SK-N-SH (cell line): ENCODE measurements at regions not wholly inside any gene's neighbourhood (a gene's known extent, or its start where the extent isn't known, plus 50 kb on each side); places are given as distances from the start of the nearest gene placed in this dataset.

ENCODE experiments used
- CHD2 ChIP-seq: fragments of 150-350 bp; IDR thresholded peaks from 2 replicates; pipeline ENCODE4 v1.6.1; 2018; ENCODE audit warnings: low read length; ENCODE audit not compliant: partially characterized antibody
- EZH2phosphoT487 ChIP-seq: fragments of 200-600 bp; sonication (generic); IDR thresholded peaks from 2 replicates; pipeline ENCODE4 v1.6.1; 2017; ENCODE audit warnings: low read depth, mixed run types, mild to moderate bottlenecking, antibody characterized with exemption, moderate library complexity, borderline replicate concordance
- GABPA ChIP-seq: IDR thresholded peaks from 2 replicates; pipeline ENCODE4 v1.4.0; 2012; ENCODE audit warnings: low read depth, mild to moderate bottlenecking
- RCOR1 ChIP-seq: fragments of 150-350 bp; IDR thresholded peaks from 2 replicates; pipeline ENCODE4 v1.6.1; 2017; ENCODE audit warnings: antibody characterized with exemption, low read length
- RXRA ChIP-seq: IDR thresholded peaks from 2 replicates; pipeline ENCODE4 v1.4.0; 2012; ENCODE audit warnings: low read depth, mild to moderate bottlenecking, borderline replicate concordance
- TAF1 ChIP-seq: IDR thresholded peaks from 2 replicates; pipeline ENCODE4 v1.6.1; 2012; ENCODE audit warnings: low read depth, mild to moderate bottlenecking, low read length, moderate library complexity, borderline replicate concordance
- YY1 ChIP-seq: IDR thresholded peaks from 2 replicates; pipeline ENCODE4 v1.4.0; 2012; ENCODE audit warnings: low read depth, mild to moderate bottlenecking
- TF ChIP-seq, protein P1 (sequence below): fragments of 200-600 bp; sonication (generic); IDR thresholded peaks from 2 replicates; pipeline ENCODE4 v1.6.1; 2017; ENCODE audit warnings: antibody characterized with exemption, mild to moderate bottlenecking, moderate library complexity
- TF ChIP-seq, protein P2 (sequence below): IDR thresholded peaks from 2 replicates; pipeline ENCODE4 v1.6.1; 2012; ENCODE audit warnings: mild to moderate bottlenecking, low read depth, low read length, moderate library complexity

DNA sequence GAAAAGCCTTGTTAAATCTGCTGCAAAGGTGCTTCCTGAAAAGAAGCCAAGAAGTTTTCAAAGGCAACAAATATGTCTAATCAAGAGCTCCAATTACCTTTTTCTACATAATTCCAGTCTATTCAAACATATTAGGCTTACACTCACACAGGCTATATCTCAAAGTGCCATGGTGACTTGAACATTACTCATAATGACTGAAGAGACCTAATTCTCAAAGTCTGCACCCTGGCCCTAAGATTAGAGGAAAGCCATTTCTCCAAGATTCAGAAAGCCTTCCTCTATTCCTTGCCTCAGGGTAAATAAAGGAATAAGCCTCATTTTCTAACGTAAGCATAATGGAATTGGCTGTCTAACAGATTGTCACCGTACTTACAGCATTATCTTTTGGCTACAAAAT lies 78.3 kb upstream of the THSD7A start:
- no peak for TF ChIP-seq TAF1
- no peak for TF ChIP-seq RXRA
- TF ChIP-seq, protein P1, sequence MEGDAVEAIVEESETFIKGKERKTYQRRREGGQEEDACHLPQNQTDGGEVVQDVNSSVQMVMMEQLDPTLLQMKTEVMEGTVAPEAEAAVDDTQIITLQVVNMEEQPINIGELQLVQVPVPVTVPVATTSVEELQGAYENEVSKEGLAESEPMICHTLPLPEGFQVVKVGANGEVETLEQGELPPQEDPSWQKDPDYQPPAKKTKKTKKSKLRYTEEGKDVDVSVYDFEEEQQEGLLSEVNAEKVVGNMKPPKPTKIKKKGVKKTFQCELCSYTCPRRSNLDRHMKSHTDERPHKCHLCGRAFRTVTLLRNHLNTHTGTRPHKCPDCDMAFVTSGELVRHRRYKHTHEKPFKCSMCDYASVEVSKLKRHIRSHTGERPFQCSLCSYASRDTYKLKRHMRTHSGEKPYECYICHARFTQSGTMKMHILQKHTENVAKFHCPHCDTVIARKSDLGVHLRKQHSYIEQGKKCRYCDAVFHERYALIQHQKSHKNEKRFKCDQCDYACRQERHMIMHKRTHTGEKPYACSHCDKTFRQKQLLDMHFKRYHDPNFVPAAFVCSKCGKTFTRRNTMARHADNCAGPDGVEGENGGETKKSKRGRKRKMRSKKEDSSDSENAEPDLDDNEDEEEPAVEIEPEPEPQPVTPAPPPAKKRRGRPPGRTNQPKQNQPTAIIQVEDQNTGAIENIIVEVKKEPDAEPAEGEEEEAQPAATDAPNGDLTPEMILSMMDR = no peak
- no peak for TF ChIP-seq RCOR1
- TF ChIP-seq YY1 = no peak
- TF ChIP-seq GABPA = no peak
- no peak for TF ChIP-seq CHD2
- no peak for TF ChIP-seq EZH2phosphoT487
- TF ChIP-seq, protein P2, sequence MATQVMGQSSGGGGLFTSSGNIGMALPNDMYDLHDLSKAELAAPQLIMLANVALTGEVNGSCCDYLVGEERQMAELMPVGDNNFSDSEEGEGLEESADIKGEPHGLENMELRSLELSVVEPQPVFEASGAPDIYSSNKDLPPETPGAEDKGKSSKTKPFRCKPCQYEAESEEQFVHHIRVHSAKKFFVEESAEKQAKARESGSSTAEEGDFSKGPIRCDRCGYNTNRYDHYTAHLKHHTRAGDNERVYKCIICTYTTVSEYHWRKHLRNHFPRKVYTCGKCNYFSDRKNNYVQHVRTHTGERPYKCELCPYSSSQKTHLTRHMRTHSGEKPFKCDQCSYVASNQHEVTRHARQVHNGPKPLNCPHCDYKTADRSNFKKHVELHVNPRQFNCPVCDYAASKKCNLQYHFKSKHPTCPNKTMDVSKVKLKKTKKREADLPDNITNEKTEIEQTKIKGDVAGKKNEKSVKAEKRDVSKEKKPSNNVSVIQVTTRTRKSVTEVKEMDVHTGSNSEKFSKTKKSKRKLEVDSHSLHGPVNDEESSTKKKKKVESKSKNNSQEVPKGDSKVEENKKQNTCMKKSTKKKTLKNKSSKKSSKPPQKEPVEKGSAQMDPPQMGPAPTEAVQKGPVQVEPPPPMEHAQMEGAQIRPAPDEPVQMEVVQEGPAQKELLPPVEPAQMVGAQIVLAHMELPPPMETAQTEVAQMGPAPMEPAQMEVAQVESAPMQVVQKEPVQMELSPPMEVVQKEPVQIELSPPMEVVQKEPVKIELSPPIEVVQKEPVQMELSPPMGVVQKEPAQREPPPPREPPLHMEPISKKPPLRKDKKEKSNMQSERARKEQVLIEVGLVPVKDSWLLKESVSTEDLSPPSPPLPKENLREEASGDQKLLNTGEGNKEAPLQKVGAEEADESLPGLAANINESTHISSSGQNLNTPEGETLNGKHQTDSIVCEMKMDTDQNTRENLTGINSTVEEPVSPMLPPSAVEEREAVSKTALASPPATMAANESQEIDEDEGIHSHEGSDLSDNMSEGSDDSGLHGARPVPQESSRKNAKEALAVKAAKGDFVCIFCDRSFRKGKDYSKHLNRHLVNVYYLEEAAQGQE = no peak
